HG03045 (cell line): ENCODE measurements at regions not wholly inside any gene's neighbourhood (a gene's known extent, or its start where the extent isn't known, plus 50 kb on each side); places are given as distances from the start of the nearest gene placed in this dataset.
"Not testable (repeated sequence)": the region's sequence is repeated elsewhere in the genome, so short reads cannot be mapped to it uniquely, and the experiment has no call there.

Source experiments
- ATAC-seq: cut with Tn5 transposase; IDR thresholded peaks from one replicate; pipeline ENCODE4 v1.9.1; 2021; ENCODE audit warnings: mild to moderate bottlenecking, moderate library complexity; ENCODE audit not compliant: unreplicated experiment

GRCh38 chr5:100693481-100693880 is 158.3 kb downstream of the FAM174A start:
- no peak for ATAC-seq

GRCh38 chr5:100694100-100694499 is 158.9 kb downstream of the FAM174A start:
- no peak for ATAC-seq

- no peak for ATAC-seq
Measured at GRCh38 chr5:100697970-100698369, 162.8 kb downstream of the FAM174A start.

- no peak for ATAC-seq
Measured at GRCh38 chr5:100706776-100707175, 171.6 kb downstream of the FAM174A start.

GRCh38 chr5:100708645-100709171 is 173.5 kb downstream of the FAM174A start:
- no peak for ATAC-seq

GRCh38 chr5:100709771-100710170 is 174.6 kb downstream of the FAM174A start:
- ATAC-seq: no peak

GRCh38 chr5:100714780-100715179 is 179.6 kb downstream of the FAM174A start:
- ATAC-seq: not testable (repeated sequence)

- ATAC-seq: no peak
Measured at GRCh38 chr5:100722657-100723056, 180.4 kb downstream of the ST8SIA4 start.

- no peak for ATAC-seq
Measured at GRCh38 chr5:100723229-100723628, 179.9 kb downstream of the ST8SIA4 start.

- no peak for ATAC-seq
Measured at GRCh38 chr5:100726116-100726515, 177.0 kb downstream of the ST8SIA4 start.

- peak; percentile 99 for ATAC-seq
Measured at GRCh38 chr5:100731768-100732167, 171.3 kb downstream of the ST8SIA4 start.

- ATAC-seq: peak; percentile 73
Measured at GRCh38 chr5:100746730-100747129, 156.4 kb downstream of the ST8SIA4 start.

GRCh38 chr5:100749771-100750284 is 153.3 kb downstream of the ST8SIA4 start:
- ATAC-seq: no peak

GRCh38 chr5:100755435-100755834 is 147.6 kb downstream of the ST8SIA4 start:
- ATAC-seq: no peak
